ENCODE measurements at regions not wholly inside any gene's neighbourhood (a gene's known extent, or its start where the extent isn't known, plus 50 kb on each side); places are given as distances from the start of the nearest gene placed in this dataset.

DNA sequence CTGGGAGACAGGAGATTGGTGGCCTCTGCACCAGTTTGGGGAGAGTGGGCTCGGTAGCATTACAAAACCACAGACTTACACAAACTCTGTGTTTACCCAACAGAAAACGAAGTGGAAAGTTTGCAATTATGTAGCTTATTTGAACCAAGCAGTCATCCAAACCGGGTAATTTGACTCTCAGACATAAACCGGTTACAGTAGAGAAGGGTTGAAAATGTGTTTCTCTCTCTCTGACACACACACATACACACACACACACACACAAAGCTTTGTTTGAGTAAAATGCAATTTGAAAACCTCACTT is 97.1 kb upstream of the ZNF608 start:
- TF ChIP-seq YY1 (IDR thresholded peaks at IDR 0.05; ENCODE audit: insufficient read depth, insufficient read length) = no peak
- TF ChIP-seq ZNF274 (IDR thresholded peaks at IDR 0.05; ENCODE audit: low read depth, low read length) = no peak
